ENCODE measurements at regions not wholly inside any gene's neighbourhood (a gene's known extent, or its start where the extent isn't known, plus 50 kb on each side); places are given as distances from the start of the nearest gene placed in this dataset.

DNA sequence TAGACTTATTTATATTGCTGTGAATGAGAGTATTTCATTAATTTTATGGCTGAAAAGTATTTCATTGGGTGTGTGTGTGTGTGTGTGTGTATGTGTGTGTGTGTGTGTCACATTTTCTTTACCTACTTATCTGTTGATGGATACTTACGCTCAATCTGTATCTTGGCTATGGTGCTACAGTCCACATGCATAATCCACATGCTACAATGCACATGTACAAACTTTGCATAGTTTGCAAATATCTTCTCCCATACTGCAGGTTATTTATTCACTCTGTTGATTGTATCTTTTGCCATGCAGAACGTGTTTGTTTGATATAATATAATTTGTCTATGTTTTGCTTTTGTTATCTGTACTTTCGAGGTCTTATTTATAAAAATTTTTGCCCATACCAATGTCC is 167.8 kb downstream of the RAB28 start:
- no peak for DNase-seq

DNA sequence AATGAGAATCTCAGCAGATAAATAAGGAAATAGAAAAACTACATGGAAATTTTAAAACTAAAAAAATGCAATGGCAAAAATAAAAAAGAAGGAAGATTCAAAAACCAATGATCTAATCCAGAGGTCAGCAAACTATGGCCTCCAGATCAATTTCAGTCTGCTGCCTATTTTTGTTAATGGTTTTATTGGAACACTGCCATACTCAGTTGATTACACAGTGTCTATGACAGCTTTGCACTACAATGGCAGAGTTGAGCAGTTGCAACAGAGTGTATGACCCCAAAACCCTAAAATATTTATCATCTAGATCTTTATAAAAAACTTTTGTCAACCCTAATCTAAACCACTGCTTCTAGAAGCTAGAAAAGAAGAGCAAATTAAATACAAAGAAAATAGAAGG is 170.3 kb downstream of the RAB28 start:
- DNase-seq: no peak

DNA sequence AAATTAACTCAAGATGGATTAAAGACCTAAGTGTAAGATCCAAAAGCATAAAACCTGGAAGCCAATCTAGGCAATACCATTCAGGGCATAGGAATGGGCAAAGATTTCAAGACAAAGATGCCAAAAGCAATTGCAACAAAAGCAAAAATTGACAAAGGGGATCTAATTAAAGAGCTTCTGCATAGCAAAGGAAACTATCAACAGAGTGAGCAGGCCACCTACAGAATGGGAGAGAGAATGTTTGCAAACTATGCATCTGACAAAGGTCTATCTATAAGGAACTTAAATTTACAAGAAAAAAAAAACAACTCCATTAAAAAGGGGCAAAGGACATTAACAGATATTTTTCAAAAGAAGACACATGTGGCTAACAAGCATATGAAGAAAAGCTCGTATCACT is 171.9 kb downstream of the RAB28 start:
- no peak for DNase-seq

DNA sequence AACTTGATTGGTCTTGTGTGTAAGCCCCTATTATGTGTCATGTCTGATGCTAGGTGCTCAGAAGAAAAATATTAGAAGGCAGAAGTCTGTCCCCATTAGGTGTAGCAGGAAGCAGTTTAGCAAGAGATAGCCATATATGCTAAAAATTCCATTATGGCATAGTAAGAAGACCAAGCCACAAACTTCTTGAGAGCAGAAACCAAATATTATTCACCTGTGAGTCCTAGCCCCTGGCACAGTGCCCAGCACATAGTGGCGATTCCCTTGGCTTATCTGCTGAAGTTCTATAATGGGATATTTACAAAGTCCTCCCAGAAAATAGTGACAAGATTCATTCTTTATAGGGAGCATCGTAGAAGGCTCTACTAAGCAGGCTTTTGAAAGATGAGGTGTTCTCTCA is 174.4 kb downstream of the RAB28 start:
- DNase-seq: no peak

DNA sequence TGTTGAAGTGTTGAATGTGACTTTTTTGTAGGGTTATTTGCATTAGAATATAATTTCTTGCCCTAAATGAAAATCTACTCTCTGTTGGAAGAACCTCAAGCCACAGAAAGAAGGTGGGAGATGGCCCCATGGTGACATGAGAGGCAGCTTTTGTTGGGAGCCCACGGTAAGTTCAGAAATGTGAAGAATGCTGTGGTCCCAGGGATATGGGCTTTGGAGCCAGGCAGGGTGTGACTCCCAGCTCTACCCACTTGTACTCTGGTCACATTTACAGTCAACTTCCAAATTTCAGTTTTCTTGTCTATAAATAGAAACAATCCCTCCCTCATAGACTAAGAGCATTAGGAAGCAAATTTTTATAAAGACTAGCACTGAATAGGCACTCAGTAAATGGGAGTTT is 177.8 kb downstream of the RAB28 start:
- no peak for DNase-seq

DNA sequence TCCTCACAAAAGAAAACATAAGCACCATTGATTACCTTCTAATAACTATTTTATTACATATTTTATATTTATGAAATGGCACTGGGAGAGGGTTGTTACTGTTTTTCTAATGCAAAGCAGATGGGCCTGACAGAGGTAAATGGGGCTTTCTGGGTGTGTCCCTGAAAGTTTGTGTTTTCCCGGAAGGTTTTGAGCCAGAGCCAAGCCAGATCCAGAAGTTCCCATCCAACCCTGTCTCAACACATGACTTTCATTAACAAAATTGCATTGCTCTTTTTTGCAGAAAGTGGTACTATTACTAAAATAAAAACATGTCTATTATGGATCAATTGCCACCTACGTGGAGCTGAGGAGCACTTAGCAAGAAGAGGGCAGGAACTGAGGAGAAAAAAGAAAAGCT is 181.3 kb downstream of the RAB28 start:
- DNase-seq: peak; percentile 12

DNA sequence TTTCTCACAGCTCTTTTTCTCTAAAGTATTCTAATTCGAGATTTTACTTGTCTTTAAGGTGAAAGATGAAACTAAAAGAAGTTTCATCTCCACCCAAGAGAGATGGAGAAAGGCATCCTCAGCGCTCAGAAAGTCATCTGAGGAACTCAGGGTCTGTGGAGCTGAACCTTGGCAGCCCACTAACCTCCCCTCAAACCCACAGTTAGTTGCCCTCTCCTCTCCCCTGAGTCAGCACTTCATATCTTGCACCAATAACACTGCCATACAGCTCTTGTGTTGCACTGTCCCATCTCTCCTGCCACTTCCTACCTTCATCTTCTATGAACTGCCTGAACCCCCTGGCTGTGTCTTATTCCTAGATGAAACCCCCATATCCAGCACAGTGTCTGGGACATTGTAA is 184.8 kb downstream of the RAB28 start:
- no peak for DNase-seq

DNA sequence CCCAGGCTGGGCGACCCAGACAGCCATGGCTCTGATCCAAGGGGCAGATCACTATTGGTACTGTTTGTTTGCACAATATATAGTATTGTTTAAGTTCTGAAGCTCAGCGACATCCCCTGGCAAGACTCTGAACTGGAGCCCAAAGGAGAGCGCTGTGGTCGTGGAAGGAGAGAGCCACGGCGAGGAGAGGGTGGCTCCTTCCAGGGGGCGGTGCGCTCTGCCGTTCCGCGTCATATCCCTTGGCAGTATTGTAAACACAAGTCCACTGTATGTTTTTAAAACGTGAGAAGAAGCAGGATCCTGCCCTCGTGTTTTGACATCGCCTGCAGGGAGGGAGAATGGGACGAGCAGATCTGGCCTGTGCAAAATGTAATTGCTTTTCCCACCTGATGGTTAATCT is 185.5 kb downstream of the RAB28 start:
- no peak for DNase-seq

DNA sequence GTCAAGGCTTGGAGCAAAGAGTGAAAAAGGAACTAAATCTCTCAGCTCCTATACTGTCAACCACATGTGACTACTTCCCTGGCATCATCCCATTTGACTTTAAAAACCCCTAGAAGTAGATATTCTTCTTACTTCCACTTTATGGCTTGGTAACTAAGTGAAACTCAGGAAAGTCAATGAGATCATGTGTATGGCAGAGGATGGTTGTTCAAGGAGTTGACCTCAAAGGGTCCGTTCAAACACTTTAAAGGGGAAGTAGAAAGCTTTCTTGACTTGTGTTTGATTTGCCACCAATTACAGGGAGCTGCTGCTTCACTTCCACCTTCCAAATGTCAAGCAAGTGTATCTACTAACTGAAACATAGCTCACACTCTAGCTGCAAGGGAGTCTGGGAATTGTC is 187.2 kb downstream of the RAB28 start:
- no peak for DNase-seq

DNA sequence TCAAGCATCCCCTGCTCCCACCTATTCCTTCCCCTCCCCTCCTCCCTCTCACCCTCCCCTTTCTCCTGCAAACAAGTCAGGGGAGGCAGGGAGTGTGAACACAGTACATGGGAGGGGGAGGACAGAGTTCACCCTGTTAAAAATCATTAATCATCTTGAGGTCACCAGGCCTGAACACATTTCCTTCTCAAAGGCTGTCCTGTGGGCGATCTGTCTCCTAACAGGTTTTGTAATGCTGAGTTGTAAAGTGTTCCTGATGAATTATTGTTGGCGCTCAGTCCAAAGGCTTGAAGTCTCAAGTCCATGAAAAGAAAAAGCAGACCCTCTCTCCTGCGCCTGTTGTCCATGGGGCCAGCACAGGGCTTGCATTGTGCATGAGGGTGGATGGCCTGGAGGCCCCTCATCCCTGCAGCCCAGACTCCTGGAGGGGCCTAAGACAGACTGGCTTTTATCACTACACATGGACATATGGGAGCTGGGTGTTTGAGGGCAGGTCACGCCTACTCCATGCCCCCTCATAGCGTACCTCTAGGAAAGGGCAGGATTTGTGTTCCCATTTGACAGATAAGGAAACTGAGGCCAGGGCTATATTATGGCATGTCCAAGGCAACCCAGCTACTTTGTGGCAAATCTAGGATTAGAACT is 189.1 kb downstream of the RAB28 start:
- DNase-seq: no peak

DNA sequence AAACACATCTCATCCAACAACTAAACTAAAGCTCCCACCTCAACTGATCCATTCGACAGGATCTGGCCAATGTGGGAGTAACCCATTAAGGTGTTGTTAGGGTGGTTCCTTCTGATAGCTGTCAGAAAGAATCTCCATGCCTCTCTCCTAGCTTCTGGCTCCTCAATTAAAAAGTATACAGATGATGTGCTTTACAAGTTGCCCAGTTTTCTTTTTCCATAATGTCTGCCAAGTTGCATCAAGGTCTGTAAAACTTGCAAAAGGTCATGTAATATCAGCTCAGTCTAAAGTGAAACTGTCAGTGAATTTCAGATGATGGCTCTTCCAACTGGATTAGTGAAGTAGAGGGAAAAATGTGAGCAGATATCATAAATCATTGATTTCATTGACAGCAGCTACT is 191.8 kb downstream of the RAB28 start:
- no peak for DNase-seq

DNA sequence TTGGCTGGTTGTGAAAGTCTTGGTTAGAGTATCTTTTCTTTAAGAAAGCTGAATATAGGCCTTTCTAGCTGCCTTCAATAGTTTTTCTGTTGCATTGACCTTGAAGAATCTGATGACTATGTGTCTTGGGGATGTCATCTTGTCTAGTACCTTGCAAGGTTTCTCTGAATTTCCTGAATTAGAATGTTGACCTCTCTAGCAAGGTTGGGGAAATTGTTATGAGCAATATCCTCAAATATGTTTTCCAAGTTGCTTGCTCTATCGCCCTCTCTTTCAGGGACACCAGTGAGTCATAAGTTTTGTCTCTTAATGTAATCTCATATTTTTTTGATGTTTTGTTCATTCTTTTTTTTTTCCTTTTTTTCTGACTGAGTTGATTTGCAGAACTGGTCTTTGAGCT is 194.7 kb downstream of the RAB28 start:
- DNase-seq: no peak

DNA sequence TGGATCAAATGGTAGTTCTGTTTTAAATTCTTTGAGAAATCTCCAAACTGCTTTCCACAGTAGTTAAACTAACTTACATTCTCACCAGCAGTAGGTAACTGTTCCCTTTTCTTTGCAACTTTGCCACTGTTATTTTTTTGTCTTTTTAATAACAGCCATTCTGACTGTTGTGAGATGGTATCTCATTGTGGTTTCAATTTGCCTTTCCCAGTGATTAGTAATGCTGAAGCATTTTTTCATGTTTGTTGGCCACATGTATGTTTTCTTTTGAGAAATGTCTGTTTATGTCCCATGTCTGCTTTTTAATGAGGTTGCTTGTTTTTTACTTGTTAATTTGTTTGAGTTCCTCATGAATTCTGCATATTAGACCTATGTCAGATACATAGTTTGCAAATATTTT is 198.8 kb downstream of the RAB28 start:
- no peak for DNase-seq

DNA sequence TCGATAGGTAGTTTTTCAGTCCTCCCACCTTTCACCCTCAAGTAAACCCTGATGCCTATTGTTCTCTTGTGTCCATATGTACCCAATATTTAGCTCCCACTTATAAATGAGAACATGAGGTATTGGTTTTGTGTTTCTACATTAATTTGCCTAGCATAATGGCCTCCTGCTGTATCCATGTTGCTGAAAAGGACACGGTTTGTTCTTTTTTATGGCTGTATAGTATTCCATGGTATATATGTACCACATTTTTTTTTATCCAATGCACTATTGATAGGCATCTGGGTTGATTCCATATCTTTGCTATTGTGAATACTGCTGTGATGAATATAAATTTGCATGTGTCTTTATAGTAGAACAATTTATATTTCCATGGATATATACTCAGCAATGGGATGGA is 199.2 kb downstream of the RAB28 start:
- no peak for DNase-seq

DNA sequence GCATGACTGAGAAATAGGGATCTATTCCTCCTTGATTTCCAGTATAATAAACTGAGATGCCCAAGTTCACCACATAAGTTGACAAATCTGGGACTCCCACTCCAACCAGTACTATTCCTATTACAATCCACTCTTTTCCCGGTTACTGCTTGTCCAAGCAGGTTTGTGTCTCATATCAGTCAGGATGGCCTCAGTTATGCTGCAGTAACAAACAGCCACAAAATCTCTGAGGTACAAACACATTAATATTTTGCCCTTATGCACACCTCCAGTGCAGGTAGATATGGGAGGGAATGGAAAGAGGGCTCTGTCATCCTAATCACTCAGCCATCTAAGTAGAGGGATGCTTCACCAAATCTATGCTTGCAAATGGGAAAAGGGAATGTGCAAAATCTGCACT is 207.8 kb downstream of the RAB28 start:
- DNase-seq: no peak

DNA sequence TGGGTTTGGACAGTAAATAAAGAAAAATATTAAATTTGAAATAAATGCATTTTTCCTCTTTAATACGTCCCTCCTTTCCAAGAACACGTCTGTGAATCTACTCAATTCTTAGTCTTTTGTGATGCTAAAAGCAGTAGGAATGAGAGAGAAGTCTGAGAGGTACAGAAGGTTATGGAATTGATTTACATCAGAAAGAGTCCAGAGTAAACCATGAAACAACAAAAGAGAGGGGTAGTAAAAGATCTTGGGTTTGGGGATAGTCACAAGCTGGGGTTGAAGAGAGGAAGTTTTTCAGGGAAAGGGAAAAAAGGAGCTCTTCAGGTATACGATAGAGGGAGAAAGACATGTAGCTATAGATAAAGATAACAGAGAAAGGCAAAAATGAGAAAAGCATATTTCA is 215.4 kb downstream of the RAB28 start:
- no peak for DNase-seq

DNA sequence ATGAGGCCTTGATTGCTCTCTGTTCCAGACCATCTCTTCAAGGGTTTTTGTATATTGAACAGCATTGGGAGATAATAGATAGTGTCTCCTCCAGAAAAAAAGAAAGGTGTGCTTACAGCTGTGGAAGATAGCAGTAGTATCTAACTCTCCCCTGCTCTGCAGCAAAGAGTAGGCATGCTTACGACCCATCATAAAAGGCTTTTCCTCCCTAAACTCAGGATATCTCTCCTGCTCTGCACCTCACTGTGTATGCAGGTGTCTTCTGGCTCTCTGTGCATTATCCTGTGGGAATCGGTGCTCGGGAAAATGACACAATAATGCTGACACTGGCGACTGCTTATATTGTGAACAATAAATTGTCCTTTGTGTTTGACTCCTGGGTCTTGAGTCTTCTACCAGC is 216.0 kb downstream of the RAB28 start:
- no peak for DNase-seq

DNA sequence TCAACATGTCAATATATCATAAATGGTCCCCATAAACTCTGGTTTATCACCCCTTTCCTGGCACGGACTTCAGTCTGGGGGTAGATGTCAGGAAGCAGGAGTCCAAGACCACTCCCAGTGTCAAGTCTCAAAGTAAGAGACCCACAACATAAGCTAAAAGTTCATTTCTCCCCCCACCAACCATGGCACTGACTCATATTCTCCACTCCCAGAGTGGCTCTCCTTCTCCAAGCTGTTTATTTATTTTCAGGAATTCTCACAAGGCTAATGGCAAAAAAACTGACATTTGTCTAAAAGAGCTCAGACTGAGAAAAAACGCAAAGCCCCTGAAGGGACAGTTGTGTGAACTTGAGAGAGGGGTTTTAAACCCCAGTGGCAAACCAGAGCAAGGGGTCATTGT is 217.0 kb downstream of the RAB28 start:
- DNase-seq: no peak

DNA sequence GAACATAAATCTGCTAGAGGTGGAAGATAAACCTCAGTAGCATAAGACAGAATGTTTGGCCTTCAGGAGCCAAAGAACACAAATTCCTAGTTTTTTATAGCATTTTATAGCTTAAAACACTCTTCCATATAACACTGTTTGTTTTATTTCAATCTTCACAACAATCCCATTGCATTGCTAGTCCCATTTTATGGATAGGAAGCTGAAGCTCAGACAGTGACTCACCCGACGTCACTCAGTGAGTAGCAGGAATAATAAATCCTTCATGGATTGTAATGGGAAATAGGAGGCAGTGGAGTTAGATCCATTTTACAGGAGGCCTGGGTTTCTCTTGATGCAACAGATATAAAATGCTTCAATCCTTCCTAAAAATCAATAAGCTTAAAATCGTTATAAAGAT is 217.5 kb downstream of the RAB28 start:
- DNase-seq: no peak

DNA sequence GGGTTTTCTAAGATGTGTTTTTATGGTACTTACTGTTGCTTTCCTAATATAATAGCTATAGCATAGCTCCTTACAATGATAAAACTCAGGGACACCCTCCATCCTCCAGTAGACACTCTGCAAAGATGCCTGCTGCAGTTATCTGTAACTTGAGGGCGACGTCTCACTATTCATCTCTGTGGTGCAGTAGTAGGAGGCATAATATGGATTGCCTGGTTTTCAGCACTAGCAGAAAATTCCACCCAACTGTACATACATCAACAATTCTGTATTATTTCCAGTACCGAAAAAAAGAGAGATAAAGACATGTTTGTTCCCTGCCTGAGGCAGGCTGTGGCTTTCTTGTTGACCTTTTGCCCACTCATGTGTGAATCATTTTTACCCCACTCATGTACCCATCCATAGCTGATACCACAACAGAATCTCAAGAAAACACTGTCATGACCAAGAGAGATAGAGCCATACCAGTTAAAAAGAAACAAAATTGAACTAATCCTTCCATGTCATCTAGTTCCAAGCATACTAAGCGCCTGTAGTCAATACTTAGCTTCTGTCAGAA is 220.1 kb downstream of the RAB28 start:
- no peak for DNase-seq

DNA sequence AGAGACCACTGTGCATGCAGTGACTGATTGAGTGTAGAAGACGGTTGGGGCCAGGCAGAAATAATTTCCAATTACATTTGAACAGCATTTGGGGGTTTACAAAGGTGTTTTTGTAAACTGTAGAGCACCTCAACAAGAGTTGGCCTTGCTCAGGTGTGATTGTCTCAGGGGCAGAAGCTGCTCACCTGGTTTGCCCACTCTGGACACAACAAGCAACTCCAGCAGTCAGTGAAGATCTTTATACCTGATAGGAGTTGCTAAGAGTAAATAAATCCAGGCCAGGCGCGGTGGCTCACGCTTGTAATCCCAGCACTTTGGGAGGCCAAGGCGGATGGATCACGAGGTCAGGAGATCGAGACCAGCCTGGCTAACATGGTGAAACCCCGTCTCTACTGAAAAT is 221.3 kb downstream of the RAB28 start:
- DNase-seq: no peak

DNA sequence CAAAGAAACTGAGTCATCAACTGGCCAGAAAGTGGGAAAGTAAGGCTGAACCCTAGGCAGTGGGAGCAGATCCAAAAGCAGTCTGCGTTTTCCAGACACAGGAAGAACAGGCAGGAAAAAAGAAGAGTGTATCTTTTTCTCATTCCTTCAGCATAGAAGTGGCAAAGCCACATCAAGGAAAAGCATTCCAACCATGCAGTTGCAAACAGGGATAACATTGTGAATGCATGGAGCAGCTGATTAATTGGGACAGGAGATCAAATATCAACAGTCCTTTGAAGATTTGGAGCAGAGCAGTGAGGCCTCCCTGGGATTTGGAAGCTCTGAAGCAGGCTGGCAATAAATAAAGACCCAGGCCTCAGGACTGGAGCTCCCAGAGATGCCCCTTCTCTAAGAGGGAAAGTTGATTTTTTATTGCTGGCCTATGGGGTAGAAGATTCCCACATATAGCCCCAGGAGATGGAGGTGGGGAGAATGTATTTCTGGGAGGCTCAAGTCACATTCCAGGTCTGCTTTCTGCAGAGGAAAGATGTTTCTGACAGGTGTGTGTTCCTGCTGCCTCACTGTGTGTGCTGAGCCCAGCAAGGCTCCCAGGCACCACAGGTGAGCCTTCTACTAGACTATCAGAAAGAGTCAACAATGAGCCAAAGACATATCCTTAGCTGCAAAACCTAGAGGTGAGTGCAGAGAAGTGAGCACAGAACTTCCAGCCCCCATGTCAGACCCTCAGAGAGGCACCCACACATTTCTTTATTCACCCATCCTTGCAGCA is 222.5 kb downstream of the RAB28 start:
- DNase-seq: no peak

DNA sequence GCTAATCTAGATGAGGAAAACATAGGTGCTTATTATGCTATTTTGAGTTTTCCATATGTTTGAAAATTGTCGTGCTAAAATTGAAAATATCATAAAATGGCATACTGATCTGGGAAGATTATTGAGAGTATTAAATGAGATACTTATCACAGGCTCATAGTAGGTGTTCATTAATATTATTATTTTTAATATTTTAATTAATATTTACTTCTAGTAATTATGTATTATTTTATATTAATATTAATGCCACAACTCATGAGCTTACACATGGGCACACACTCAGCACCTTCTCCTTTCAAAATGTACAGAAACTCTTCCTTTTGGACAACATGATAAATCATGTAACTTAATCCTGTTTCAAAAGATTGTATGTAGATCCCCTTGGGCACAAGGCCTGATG is 223.6 kb downstream of the RAB28 start:
- DNase-seq: no peak

DNA sequence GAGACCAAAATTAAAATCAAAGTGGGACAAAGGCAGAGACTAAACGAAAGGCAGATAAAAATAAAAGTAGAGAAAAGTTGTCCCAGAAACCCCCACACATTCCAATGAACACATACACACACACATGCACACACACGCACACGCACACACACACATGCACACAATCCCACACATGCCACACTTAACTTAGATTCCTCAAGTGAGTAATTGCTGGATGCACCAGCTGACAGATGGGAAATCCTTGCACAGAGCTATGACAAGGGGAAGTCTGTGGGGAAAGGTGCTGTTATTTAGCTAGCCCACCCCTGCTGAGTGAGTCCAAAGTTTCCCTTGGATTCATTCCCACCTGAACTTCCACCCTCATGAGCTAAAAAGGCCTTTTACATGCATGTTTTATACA is 233.9 kb downstream of the RAB28 start:
- DNase-seq: no peak

Data from muscle of arm (tissue), 1 donor.